Activated naive CD4-positive, alpha-beta T cell treated with anti-CD3 and anti-CD28 coated beads, Interleukin-2, amount 50 U/mL, for 24 hours (primary cell): ENCODE measurements at regions not wholly inside any gene's neighbourhood (a gene's known extent, or its start where the extent isn't known, plus 50 kb on each side); places are given as distances from the start of the nearest gene placed in this dataset.

Experiments used
- H3K27ac Mint-ChIP-seq: one replicate; pipeline ENCODE4 v1.8.0; 2021; ENCODE audit warnings: mild to moderate bottlenecking, mixed read lengths
- H3K27me3 Mint-ChIP-seq: one replicate; pipeline ENCODE4 v1.8.0; 2021; ENCODE audit warnings: mixed read lengths
- H3K36me3 Mint-ChIP-seq: one replicate; pipeline ENCODE4 v1.8.0; 2021; ENCODE audit warnings: mixed read lengths
- H3K4me1 Mint-ChIP-seq: one replicate; pipeline ENCODE4 v1.8.0; 2021; ENCODE audit warnings: mixed read lengths
- H3K4me3 Mint-ChIP-seq: one replicate; pipeline ENCODE4 v1.8.0; 2021; ENCODE audit warnings: mild to moderate bottlenecking, mixed read lengths
- H3K9me3 Mint-ChIP-seq: one replicate; pipeline ENCODE4 v1.8.0; 2021; ENCODE audit warnings: mixed read lengths

DNA sequence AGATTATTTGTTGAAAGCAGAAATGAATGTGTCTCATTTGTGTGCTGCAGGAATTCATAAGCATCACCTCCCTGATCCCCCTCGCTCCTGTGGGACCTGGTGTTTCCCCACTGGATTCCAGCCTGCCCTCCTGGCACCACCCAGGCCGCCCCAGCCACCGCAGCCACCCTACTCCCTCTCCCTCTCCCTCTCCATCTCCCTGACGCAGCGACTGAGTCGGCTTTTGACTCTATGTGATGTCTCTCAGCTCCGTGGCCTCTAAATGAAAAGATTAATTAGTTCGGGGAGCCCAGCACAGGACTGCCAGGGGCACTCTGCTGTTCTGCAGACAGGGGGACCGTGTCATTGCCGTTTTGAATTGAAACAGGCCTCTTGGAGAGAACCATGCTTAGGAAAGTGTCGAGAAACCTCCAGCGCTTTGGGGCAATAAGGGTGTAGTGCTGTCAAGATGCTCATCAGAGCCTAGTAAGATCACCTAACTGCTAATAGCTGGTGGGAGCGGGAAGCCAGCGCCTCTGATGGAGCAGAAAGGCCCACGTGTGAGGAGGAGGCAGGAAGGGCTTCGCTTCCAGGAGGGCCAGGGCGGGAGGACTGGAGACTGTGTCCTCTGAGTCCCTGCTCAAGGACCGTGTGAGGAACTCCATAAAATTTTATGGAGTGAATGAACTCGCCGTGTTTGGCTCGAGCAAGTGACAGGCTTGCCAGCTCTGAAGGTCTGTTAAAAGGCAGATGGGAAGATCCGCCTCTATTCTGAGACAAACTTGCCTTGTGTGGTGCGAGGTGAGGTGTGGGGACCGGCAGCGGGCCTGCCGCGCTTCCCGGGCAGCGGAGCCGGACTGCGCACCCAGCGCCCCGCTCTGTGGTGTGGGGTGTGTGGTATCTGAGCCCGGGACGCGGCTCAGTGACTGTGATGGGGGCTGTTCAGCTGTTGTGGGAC lies 157.4 kb upstream of the C14orf180 start:
- H3K36me3 Mint-ChIP-seq = no peaks in the 10 kb centered on the region
- no peaks in the 10 kb centered on the region for H3K27me3 Mint-ChIP-seq
- H3K27ac Mint-ChIP-seq = no peak overlapping the region
- no peak overlapping the region for H3K4me3 Mint-ChIP-seq
- no peaks in the 10 kb centered on the region for H3K4me1 Mint-ChIP-seq
- no peaks in the 10 kb centered on the region for H3K9me3 Mint-ChIP-seq

DNA sequence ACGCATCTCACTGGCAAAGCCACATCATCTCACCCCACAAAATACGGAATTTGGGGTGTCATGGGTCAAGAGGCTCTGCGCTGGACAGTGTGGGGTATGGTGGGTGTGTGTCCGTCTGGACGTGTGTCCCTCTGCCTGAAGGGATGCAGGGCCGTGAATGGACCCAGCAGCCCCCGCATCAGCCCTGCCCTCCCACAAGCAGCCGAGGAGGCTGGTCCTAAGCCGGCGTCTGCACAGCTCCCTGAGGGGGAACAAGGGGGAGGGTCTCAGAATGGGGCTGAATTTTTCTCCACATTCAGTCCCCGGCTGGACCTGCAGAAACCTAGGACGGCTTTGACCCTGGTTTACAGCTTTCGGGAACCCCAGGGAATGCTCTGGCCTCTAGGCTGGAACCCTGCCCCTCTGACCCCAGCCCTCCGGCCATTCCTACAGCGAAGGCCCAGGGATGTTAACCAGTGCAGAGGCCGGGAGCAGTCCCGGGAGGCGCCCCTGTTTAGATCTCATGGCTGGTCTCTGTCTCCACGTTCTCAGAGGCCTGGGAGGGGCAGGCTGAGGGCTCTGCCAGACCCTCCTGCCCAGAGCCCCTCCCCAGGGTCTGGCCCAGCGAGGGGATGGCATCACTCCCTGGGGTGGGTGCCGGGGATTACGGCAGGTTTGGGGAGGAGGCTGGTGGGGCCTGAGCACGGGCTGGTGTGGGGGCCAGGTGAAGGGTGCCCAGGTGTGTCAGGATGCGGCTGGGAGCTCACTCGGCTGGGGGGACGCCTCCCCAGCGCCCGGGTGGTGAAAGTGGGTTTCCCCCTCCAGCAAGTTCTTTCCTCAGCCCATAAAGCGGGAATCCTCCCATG lies 156.5 kb upstream of the C14orf180 start:
- H3K9me3 Mint-ChIP-seq = no peaks in the 10 kb centered on the region
- H3K27ac Mint-ChIP-seq = no peak overlapping the region
- no peak overlapping the region for H3K4me3 Mint-ChIP-seq
- H3K27me3 Mint-ChIP-seq = no peaks in the 10 kb centered on the region
- no peaks in the 10 kb centered on the region for H3K36me3 Mint-ChIP-seq
- H3K4me1 Mint-ChIP-seq = no peaks in the 10 kb centered on the region

- Mint-ChIP-seq H3K36me3 (no peaks in the 10 kb centered on the region), H3K4me1 (no peaks in the 10 kb centered on the region), H3K27ac (no peak overlapping the region), H3K27me3 (no peaks in the 10 kb centered on the region), H3K9me3 (no peaks in the 10 kb centered on the region), H3K4me3 (no peak overlapping the region)
Observed at GRCh38 chr14:104423701-104424405, 155.7 kb upstream of the C14orf180 start.

DNA sequence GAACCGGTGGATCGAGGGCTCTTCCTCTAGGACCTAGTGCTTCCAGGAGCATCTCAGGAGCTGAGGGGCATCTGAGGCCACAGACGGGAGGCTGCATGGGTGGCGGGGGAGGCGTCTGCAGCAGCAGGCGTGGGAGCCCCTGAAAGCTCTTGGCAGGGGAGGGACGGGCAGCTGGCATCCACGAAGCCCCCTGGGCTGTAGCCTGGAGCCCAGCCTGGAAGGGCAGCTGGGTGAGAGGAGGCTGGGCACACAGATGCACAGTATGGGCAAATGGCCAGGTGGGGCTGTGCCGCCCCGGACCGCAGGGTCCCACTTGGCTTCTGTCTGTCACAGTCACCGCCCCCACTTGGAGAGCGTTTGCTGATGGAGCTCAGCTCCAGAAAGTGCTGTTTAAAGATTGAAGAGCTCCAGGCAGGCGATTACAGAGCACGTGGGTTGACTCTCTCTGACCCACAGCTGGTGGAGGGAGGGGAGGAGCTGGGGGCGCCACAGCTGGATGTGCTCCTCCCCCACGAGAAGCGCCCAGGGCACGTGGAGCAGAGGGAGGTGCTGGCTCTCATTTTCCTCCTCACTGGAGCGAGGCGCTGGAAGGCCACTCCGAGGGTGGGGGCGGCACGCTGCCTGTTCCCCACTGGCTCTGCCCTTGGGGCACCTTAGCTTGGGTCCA lies 155.0 kb upstream of the C14orf180 start:
- no peak overlapping the region for H3K27ac Mint-ChIP-seq
- no peaks in the 10 kb centered on the region for H3K9me3 Mint-ChIP-seq
- H3K4me1 Mint-ChIP-seq = no peaks in the 10 kb centered on the region
- H3K27me3 Mint-ChIP-seq = no peaks in the 10 kb centered on the region
- H3K36me3 Mint-ChIP-seq = no peaks in the 10 kb centered on the region
- no peak overlapping the region for H3K4me3 Mint-ChIP-seq

GRCh38 chr14:104425171-104425681 lies 154.3 kb upstream of the C14orf180 start:
- Mint-ChIP-seq H3K27ac (no peak overlapping the region), H3K4me1 (no peaks in the 10 kb centered on the region)

DNA sequence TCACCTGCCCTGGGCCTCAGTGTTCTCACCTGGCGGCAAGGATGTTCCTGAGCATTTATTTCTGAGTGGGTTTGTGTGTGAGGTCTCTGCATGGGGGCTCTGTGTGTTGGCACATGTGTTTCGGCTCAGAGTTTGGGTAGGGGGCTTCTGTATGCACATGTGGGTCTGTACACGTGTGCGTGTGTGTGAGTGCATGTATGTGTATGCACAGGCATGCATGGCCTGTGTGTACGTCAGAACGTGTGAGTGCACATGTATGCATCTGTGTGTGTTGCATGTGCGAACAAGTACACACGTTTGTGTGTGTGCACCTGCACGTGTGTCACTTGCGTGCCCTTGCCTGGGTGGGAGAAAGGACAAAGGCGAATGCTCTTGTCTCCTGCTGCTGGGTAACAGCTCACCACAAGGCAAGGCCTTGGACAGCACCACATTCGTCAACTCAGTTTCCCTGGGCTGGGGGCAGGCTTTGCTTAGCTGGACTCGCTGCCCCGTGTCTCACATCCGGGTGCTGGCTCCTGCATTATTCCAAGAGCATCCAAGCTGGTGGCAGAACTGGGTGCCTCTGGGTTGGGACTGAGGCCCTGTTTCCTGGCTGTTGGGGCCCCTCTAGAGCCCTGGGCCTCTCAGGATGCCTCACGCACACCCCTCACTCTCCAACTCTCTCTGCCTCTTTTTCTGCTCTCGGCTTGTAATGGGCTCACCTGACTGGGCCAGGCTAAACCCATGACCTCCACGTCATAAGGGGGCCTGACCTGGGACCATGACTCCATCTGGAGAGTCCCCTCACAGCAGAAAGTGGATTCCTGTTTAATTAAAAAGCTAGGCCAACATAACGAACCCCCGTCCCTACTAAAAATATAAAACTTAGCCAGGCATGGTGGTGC lies 153.6 kb upstream of the C14orf180 start:
- Mint-ChIP-seq H3K36me3 (no peaks in the 10 kb centered on the region), H3K4me3 (no peak overlapping the region), H3K9me3 (no peaks in the 10 kb centered on the region), H3K27ac (no peak overlapping the region), H3K27me3 (no peaks in the 10 kb centered on the region), H3K4me1 (no peaks in the 10 kb centered on the region)

More at GRCh38 chr14:104425171-104425681, 154.3 kb upstream of the C14orf180 start:
- no peaks in the 10 kb centered on the region for H3K9me3 Mint-ChIP-seq
- H3K27me3 Mint-ChIP-seq = no peaks in the 10 kb centered on the region
- H3K4me3 Mint-ChIP-seq = no peak overlapping the region
- no peaks in the 10 kb centered on the region for H3K36me3 Mint-ChIP-seq

DNA sequence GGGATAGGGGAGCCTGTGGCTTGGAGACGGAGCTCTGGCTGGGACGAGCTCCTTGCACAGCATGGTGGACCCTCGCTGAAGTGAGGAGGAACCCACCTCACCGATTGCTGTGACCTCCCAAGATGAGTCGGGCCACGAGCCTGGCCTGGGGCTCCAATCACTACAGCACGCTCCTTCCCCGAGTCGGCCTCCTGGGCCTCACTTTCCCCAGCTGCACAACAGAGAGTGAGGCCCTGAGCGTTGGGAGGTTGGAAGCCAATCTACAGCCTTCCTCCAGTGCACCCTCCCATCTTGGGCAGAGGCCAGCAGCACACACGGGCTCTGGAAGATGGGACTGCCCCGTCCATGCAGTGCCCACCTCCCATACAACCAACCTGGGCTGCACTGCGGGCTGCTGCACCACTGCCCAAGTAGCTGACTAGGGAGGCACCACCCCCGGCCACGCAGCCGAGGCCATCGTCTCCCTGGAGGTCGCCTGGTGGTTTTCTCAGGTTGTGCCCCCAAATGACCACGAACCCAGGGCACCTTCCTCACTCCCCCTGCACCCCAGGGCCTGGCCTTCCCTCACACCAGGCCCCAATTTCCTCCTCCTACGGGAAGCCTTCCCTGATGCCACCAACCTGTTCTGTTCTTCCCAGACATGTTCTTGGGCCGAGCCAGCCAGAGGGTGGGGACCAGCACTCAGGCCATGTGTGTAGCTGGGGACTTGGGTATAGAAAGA lies 152.3 kb upstream of the C14orf180 start:
- Mint-ChIP-seq H3K4me3 (no peak overlapping the region), H3K9me3 (no peaks in the 10 kb centered on the region), H3K27ac (no peak overlapping the region), H3K27me3 (no peaks in the 10 kb centered on the region), H3K4me1 (no peaks in the 10 kb centered on the region), H3K36me3 (no peaks in the 10 kb centered on the region)

GRCh38 chr14:104428333-104428851 lies 151.2 kb upstream of the C14orf180 start:
- Mint-ChIP-seq H3K27me3 (no peaks in the 10 kb centered on the region), H3K27ac (no peak overlapping the region), H3K4me1 (no peaks in the 10 kb centered on the region), H3K4me3 (no peak overlapping the region), H3K36me3 (no peaks in the 10 kb centered on the region), H3K9me3 (no peaks in the 10 kb centered on the region)

- Mint-ChIP-seq H3K4me1 (no peaks in the 10 kb centered on the region), H3K27me3 (no peaks in the 10 kb centered on the region), H3K9me3 (no peaks in the 10 kb centered on the region), H3K27ac (no peak overlapping the region), H3K36me3 (no peaks in the 10 kb centered on the region), H3K4me3 (no peak overlapping the region)
Observed at GRCh38 chr14:104428860-104429259, 150.7 kb upstream of the C14orf180 start.

DNA sequence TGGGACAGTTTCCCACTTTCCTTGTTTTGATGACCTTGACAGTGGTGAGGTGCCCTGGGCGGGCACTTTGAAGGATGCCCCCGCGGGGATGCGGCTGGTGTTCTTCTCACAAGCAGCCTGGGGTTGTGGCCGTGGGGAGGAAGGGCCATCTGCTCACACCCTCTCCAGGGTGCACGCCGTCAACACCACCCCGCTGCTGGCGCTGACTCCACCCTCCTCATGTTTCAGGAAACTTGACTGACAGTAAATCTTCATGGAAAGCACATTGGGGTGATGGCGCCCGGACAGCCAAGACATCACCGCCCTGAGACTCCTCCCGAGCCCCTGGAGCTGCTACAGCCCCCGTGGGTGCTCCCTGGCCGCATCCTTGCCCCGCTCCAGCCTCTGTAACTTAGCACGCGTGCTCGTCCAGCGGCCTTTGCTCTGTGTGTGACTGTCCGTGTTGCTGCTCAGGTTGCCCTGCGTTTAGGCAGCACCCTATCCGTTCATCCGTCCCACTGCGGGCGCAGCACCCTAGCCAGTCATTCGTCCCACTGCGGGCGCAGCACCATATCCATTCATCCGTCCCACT lies 150.2 kb upstream of the C14orf180 start:
- no peaks in the 10 kb centered on the region for H3K27me3 Mint-ChIP-seq
- H3K4me3 Mint-ChIP-seq = no peak overlapping the region

GRCh38 chr14:104431351-104431928 lies 148.1 kb upstream of the C14orf180 start:
- H3K9me3 Mint-ChIP-seq = no peaks in the 10 kb centered on the region
- H3K36me3 Mint-ChIP-seq = no peaks in the 10 kb centered on the region
- no peaks in the 10 kb centered on the region for H3K4me1 Mint-ChIP-seq
- H3K4me3 Mint-ChIP-seq = no peak overlapping the region
- no peaks in the 10 kb centered on the region for H3K27me3 Mint-ChIP-seq
- H3K27ac Mint-ChIP-seq = no peak overlapping the region

More for the DNA sequence above, 150.2 kb upstream of the C14orf180 start:
- H3K27ac Mint-ChIP-seq = no peak overlapping the region
- no peaks in the 10 kb centered on the region for H3K36me3 Mint-ChIP-seq
- no peaks in the 10 kb centered on the region for H3K9me3 Mint-ChIP-seq
- H3K4me1 Mint-ChIP-seq = no peaks in the 10 kb centered on the region

DNA sequence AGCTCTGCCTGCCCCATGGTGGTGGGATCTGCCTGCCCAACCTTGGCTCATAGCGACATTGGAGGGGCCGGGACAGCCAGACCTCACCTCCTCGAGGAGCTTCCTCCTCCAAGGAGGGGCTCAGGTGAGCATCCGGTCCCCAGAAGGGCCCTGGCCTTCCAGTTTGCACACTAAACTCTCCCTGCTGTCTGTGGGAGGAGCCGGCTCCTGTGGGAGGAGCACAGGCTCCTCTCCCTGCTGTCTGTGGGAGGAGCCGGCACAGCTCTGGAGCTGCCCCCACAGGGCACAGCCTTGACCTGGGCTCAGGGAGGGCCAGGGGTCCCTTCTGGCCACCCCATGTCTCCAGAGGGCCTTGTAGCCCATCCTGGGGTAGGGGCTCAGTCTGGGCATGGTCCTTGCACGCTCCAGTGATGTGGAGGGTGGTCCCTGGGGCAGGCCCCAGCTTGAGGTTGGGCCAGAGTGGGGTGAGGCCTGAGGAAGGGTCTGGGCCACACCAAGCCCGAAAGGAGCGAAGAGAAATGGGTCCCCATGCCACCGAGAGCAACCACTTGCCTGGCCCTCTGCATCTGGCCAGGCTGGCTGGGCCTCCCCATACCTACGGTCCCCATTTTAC lies 147.5 kb upstream of the C14orf180 start:
- H3K27me3 Mint-ChIP-seq = no peaks in the 10 kb centered on the region
- H3K4me1 Mint-ChIP-seq = no peaks in the 10 kb centered on the region
- H3K9me3 Mint-ChIP-seq = no peaks in the 10 kb centered on the region

More for the DNA sequence above, 147.5 kb upstream of the C14orf180 start:
- Mint-ChIP-seq H3K36me3 (no peaks in the 10 kb centered on the region), H3K27ac (no peak overlapping the region), H3K4me3 (no peak overlapping the region)
